Liver (tissue), 8 donors: ENCODE measurements at regions not wholly inside any gene's neighbourhood (a gene's known extent, or its start where the extent isn't known, plus 50 kb on each side); places are given as distances from the start of the nearest gene placed in this dataset.

Source experiments
- DNase-seq: peaks from one replicate; pipeline ENCODE4 v3.0.0-alpha.2; 2017; ENCODE audit warnings: low spot score
- H3K27ac ChIP-seq, 2 donors: one replicate each; pipeline ENCODE4 v1.7.0; 2013; ENCODE audit warnings: inconsistent platforms in 2 of 2, low read length in 2 of 2, control low read depth in 1 of 2, low read depth in 1 of 2, mild to moderate bottlenecking in 1 of 2
- H3K27me3 ChIP-seq, 4 donors: one replicate each; pipeline versions ENCODE4 v1.6.1 to v1.7.0; 2013; ENCODE audit warnings: low read length in 3 of 4, inconsistent platforms in 1 of 4, mild to moderate bottlenecking in 1 of 4, moderate library complexity in 1 of 4; ENCODE audit not compliant: control insufficient read depth in 4 of 4, insufficient read depth in 4 of 4
- H3K36me3 ChIP-seq, 4 donors: one replicate each; pipeline versions ENCODE4 v1.6.1 to v1.7.0; 2013; ENCODE audit warnings: low read length in 3 of 4, mild to moderate bottlenecking in 3 of 4, low read depth in 1 of 4, moderate library complexity in 1 of 4; ENCODE audit not compliant: control insufficient read depth in 4 of 4, insufficient read depth in 3 of 4
- H3K4me1 ChIP-seq, 4 donors: one replicate each; pipeline versions ENCODE4 v1.6.1 to v1.7.0; 2013; ENCODE audit warnings: low read length in 3 of 4, mild to moderate bottlenecking in 3 of 4, moderate library complexity in 1 of 4; ENCODE audit not compliant: control insufficient read depth in 4 of 4, insufficient read depth in 4 of 4
- H3K4me3 ChIP-seq, 3 donors: one replicate each; pipeline versions ENCODE4 v1.6.1 to v1.7.0; 2013; ENCODE audit warnings: low read length in 3 of 3, control low read depth in 1 of 3, low read depth in 1 of 3, mild to moderate bottlenecking in 1 of 3
- H3K9ac ChIP-seq, 2 donors: one replicate each; pipeline ENCODE4 v1.7.0; 2013; ENCODE audit warnings: low read length in 2 of 2, mild to moderate bottlenecking in 2 of 2, moderate library complexity in 2 of 2, control low read depth in 1 of 2, low read depth in 1 of 2
- H3K9me3 ChIP-seq, 4 donors: one replicate each; pipeline versions ENCODE4 v1.6.1 to v1.7.0; 2013; ENCODE audit warnings: low read length in 3 of 4; ENCODE audit not compliant: control insufficient read depth in 4 of 4
- EGR1 ChIP-seq, 2 donors: IDR thresholded peaks; 2 replicates each; pipeline ENCODE4 v1.6.1; 2016 to 2018; ENCODE audit warnings: antibody characterized with exemption in 2 of 2, low read depth in 2 of 2
- FOXA1 ChIP-seq: IDR thresholded peaks from 2 replicates; pipeline ENCODE4 v1.6.1; 2016; ENCODE audit warnings: antibody characterized with exemption
- FOXA2 ChIP-seq: IDR thresholded peaks from 2 replicates; pipeline ENCODE4 v1.6.1; 2016; ENCODE audit warnings: antibody characterized with exemption
- GABPA ChIP-seq, 2 donors: IDR thresholded peaks in 1 of 2; conservative IDR thresholded peaks in 1 of 2; 2 replicates each; pipeline ENCODE4 v1.6.1; 2016; ENCODE audit warnings: antibody characterized with exemption in 2 of 2, mild to moderate bottlenecking in 1 of 2, moderate library complexity in 1 of 2
- HNF4A ChIP-seq, 2 donors: conservative IDR thresholded peaks; 2 replicates each; pipeline ENCODE4 v1.6.1; 2016; ENCODE audit warnings: antibody characterized with exemption in 2 of 2, mild to moderate bottlenecking in 2 of 2
- JUND ChIP-seq, 2 donors: IDR thresholded peaks; 2 replicates each; pipeline ENCODE4 v1.6.1; 2016; ENCODE audit warnings: antibody characterized with exemption in 2 of 2
- NR2F2 ChIP-seq: IDR thresholded peaks from 2 replicates; pipeline ENCODE4 v1.6.1; 2016; ENCODE audit warnings: antibody characterized with exemption
- RAD21 ChIP-seq, 2 donors: IDR thresholded peaks; 2 replicates each; pipeline ENCODE4 v1.6.1; 2016; ENCODE audit warnings: antibody characterized with exemption in 2 of 2, mild to moderate bottlenecking in 2 of 2
- RXRA ChIP-seq, 2 donors: IDR thresholded peaks; 2 replicates each; pipeline ENCODE4 v1.6.1; 2017 to 2018; ENCODE audit warnings: antibody characterized with exemption in 2 of 2, mild to moderate bottlenecking in 1 of 2
- SP1 ChIP-seq: IDR thresholded peaks from 2 replicates; pipeline ENCODE4 v1.6.1; 2018; ENCODE audit warnings: antibody characterized with exemption, mild to moderate bottlenecking
- TAF1 ChIP-seq: conservative IDR thresholded peaks from 2 replicates; pipeline ENCODE4 v1.6.1; 2016; ENCODE audit warnings: antibody characterized with exemption, mild to moderate bottlenecking
- YY1 ChIP-seq: IDR thresholded peaks from 2 replicates; pipeline ENCODE4 v1.6.1; 2016; ENCODE audit warnings: antibody characterized with exemption, mild to moderate bottlenecking
- WGBS: extraction: QIAGEN DNeasy Blood & Tissue Kit; methylation state at CpG from one replicate; pipeline ENCODE4 v1.1.7; 2013; 5-methylcytosine and 5-hydroxymethylcytosine counted together
- TF ChIP-seq, protein P1 (sequence below): IDR thresholded peaks from 2 replicates; pipeline ENCODE4 v1.6.1; 2016; ENCODE audit warnings: antibody characterized with exemption
- TF ChIP-seq, protein P2 (sequence below): IDR thresholded peaks from 2 replicates; pipeline ENCODE4 v1.6.1; 2016; ENCODE audit warnings: antibody characterized with exemption
- TF ChIP-seq, protein P3 (sequence below): IDR thresholded peaks from 2 replicates; pipeline ENCODE4 v1.6.1; 2016; ENCODE audit warnings: antibody characterized with exemption, mild to moderate bottlenecking
- TF ChIP-seq, protein P4 (sequence below): fragments of 150-350 bp; IDR thresholded peaks from 2 replicates; pipeline ENCODE4 v1.5.1; 2017; ENCODE audit warnings: improper control_type of control experiment, low read depth, low read length; ENCODE audit not compliant: missing input control
- TF ChIP-seq, protein P5 (sequence below): IDR thresholded peaks from 2 replicates; pipeline ENCODE4 v1.6.1; 2016; ENCODE audit warnings: antibody characterized with exemption
- donor health status: healthy.
- donor health status: healthy.
- donor health status: healthy.
- donor health status: healthy.
- donor health status: healthy.

DNA sequence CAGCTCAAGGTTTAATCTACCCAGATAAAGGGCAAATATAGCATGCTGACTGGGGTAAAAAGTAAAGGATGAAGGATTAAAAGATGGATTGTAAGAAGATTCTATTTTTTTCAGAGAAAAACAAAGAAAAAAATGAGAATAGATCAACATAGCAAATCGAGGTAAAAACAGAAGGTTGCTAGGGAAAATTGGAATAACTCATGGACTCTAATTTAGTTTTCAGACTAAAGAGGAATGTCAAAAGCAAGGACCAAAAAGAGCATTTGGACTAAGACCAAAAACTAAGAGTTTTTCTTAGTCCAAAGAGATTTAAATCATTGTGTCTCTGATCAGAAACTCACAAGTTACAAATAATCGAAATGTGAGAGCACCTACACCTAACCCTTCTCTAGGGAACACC is 250.7 kb upstream of the PTPRD start:
- H3K27me3 ChIP-seq = no peaks in the 10 kb centered on the region
- no peak for DNase-seq
- no peak overlapping the region for H3K4me3 ChIP-seq
- 73% methylated on average over 2 of the region's 2 CpGs for WGBS
- no peaks in the 10 kb centered on the region for H3K9me3 ChIP-seq
- no peaks in the 10 kb centered on the region for H3K4me1 ChIP-seq
- no peaks in the 10 kb centered on the region for H3K36me3 ChIP-seq
- no peak overlapping the region for H3K27ac ChIP-seq
- H3K9ac ChIP-seq = no peak overlapping the region
- TF ChIP-seq NR2F2 = no peak
- TF ChIP-seq GABPA (IDR thresholded peaks at IDR 0.05 in 1 of 2, conservative IDR thresholded peaks at IDR 0.05 in 1 of 2) = no peak
- TF ChIP-seq FOXA1 = no peak
- no peak for TF ChIP-seq EGR1 (IDR thresholded peaks at IDR 0.05; ENCODE audit: low read depth in 2 of 2)
- no peak for TF ChIP-seq SP1
- TF ChIP-seq, protein P1, sequence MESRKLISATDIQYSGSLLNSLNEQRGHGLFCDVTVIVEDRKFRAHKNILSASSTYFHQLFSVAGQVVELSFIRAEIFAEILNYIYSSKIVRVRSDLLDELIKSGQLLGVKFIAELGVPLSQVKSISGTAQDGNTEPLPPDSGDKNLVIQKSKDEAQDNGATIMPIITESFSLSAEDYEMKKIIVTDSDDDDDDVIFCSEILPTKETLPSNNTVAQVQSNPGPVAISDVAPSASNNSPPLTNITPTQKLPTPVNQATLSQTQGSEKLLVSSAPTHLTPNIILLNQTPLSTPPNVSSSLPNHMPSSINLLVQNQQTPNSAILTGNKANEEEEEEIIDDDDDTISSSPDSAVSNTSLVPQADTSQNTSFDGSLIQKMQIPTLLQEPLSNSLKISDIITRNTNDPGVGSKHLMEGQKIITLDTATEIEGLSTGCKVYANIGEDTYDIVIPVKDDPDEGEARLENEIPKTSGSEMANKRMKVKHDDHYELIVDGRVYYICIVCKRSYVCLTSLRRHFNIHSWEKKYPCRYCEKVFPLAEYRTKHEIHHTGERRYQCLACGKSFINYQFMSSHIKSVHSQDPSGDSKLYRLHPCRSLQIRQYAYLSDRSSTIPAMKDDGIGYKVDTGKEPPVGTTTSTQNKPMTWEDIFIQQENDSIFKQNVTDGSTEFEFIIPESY = no peak
- TF ChIP-seq JUND (IDR thresholded peaks at IDR 0.05) = no peak
- TF ChIP-seq, protein P2, sequence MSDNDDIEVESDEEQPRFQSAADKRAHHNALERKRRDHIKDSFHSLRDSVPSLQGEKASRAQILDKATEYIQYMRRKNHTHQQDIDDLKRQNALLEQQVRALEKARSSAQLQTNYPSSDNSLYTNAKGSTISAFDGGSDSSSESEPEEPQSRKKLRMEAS = no peak
- no peak for TF ChIP-seq YY1
- TF ChIP-seq HNF4A (conservative IDR thresholded peaks at IDR 0.05) = no peak
- TF ChIP-seq, protein P3, sequence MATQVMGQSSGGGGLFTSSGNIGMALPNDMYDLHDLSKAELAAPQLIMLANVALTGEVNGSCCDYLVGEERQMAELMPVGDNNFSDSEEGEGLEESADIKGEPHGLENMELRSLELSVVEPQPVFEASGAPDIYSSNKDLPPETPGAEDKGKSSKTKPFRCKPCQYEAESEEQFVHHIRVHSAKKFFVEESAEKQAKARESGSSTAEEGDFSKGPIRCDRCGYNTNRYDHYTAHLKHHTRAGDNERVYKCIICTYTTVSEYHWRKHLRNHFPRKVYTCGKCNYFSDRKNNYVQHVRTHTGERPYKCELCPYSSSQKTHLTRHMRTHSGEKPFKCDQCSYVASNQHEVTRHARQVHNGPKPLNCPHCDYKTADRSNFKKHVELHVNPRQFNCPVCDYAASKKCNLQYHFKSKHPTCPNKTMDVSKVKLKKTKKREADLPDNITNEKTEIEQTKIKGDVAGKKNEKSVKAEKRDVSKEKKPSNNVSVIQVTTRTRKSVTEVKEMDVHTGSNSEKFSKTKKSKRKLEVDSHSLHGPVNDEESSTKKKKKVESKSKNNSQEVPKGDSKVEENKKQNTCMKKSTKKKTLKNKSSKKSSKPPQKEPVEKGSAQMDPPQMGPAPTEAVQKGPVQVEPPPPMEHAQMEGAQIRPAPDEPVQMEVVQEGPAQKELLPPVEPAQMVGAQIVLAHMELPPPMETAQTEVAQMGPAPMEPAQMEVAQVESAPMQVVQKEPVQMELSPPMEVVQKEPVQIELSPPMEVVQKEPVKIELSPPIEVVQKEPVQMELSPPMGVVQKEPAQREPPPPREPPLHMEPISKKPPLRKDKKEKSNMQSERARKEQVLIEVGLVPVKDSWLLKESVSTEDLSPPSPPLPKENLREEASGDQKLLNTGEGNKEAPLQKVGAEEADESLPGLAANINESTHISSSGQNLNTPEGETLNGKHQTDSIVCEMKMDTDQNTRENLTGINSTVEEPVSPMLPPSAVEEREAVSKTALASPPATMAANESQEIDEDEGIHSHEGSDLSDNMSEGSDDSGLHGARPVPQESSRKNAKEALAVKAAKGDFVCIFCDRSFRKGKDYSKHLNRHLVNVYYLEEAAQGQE = no peak
- TF ChIP-seq, protein P4, sequence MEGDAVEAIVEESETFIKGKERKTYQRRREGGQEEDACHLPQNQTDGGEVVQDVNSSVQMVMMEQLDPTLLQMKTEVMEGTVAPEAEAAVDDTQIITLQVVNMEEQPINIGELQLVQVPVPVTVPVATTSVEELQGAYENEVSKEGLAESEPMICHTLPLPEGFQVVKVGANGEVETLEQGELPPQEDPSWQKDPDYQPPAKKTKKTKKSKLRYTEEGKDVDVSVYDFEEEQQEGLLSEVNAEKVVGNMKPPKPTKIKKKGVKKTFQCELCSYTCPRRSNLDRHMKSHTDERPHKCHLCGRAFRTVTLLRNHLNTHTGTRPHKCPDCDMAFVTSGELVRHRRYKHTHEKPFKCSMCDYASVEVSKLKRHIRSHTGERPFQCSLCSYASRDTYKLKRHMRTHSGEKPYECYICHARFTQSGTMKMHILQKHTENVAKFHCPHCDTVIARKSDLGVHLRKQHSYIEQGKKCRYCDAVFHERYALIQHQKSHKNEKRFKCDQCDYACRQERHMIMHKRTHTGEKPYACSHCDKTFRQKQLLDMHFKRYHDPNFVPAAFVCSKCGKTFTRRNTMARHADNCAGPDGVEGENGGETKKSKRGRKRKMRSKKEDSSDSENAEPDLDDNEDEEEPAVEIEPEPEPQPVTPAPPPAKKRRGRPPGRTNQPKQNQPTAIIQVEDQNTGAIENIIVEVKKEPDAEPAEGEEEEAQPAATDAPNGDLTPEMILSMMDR = no peak
- no peak for TF ChIP-seq RAD21 (IDR thresholded peaks at IDR 0.05)
- TF ChIP-seq TAF1 = no peak
- TF ChIP-seq, protein P5, sequence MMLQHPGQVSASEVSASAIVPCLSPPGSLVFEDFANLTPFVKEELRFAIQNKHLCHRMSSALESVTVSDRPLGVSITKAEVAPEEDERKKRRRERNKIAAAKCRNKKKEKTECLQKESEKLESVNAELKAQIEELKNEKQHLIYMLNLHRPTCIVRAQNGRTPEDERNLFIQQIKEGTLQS = no peak
- TF ChIP-seq RXRA (IDR thresholded peaks at IDR 0.05) = no peak

DNA sequence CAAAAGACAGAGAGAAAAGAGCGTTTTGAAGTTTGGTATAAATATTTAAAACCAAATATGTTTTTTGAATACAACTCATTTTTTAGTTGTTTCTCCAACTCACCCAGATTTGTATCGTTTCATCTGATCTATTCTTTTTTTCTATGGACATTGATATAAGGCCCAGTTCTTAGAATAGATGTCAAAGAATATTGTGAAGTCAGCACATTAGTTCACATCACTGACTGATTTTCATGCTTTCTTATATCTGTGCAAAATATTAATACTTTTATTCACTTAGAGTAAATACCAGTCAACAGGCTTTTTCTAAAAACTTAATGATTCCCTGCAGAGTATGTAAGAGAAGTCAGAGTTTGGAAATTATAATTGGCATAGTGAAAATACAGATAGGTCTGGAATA is 254.4 kb upstream of the PTPRD start:
- no peaks in the 10 kb centered on the region for H3K36me3 ChIP-seq
- no peaks in the 10 kb centered on the region for H3K4me1 ChIP-seq
- H3K9ac ChIP-seq = no peak overlapping the region
- no peaks in the 10 kb centered on the region for H3K27me3 ChIP-seq
- DNase-seq = no peak
- no peak overlapping the region for H3K27ac ChIP-seq
- TF ChIP-seq FOXA2 = no peak
- no peak for TF ChIP-seq TAF1
- TF ChIP-seq FOXA1 = no peak
- H3K4me3 ChIP-seq = no peak overlapping the region
- 81% methylated on average over 2 of the region's 2 CpGs for WGBS
- no peaks in the 10 kb centered on the region for H3K9me3 ChIP-seq
